Activated CD8-positive, alpha-beta memory T cell treated with anti-CD3 and anti-CD28 coated beads for 36 hours (primary cell): ENCODE measurements at regions not wholly inside any gene's neighbourhood (a gene's known extent, or its start where the extent isn't known, plus 50 kb on each side); places are given as distances from the start of the nearest gene placed in this dataset.

ENCODE experiments used
- CTCF ChIA-PET: fragments of 350-600 bp; sonication (Branson Sonifier 250); formaldehyde crosslinking; loops from one replicate; lab custom pipeline; 2021; ENCODE audit warnings: antibody characterized with exemption; lab: Charles Lee
- POLR2A ChIA-PET: fragments of 350-600 bp; sonication (Branson Sonifier 250); formaldehyde crosslinking; loops from one replicate; lab custom pipeline; 2021; ENCODE audit warnings: antibody characterized with exemption; lab: Charles Lee

DNA sequence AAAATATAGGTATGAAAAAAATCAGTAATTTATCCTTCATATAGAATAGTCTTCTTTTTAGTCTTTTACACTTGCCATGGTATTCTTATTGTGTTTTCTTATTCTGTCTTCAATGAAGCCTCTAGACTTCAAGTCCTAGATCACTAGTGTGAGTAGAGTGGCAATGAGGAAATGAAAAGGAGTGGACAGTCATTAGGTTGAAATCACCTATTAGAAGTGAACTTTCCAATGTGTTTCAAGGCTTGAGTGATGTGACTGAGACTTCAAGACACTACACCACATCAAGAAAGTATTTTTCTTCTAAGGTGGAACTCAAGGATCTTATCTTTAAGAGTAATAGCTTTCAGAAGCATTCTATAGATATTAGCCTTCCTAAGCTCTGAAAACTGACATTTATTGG, 357.8 kb upstream of the MBL2 start:
- CTCF ChIA-PET, result no interaction called here
- POLR2A ChIA-PET, result no interaction called here

DNA sequence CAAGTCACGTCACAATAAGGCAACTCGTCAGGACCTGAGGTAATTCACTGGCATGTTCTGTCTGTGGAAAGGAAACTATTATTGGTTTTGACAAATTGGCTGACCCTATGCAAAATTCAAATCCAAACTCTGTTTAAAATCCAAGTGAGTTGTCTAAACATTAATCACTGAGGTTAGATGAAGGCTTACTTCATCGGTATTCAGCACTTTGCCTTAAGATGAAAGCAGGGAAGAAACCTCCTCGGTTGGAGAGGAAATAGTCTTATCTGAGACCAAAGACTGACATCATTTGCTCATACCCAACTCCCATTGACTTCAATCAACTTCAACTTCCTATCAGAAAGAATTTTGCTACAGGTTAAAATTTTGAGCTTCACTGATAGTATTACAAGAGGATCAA, 355.1 kb upstream of the MBL2 start:
- CTCF ChIA-PET, result no interaction called here
- POLR2A ChIA-PET, result no interaction called here

DNA sequence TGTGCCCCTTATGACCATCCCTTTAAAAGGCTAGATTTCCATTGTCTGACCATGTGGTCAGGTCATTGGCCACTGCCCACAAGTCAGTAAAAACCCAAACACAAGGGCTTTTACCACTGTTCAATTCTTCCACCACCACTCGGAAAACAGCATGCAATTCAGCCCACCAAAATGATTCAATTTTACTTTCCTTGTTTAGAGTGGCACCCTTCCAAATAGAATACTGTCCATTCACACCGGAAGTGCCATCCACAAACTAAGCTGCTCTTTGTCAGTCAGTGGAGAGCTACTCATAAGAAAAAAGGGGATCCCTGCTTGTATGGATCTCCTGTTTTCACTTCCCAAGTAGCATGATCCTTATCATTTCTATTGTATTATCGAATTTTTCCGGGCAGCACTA, 350.7 kb upstream of the MBL2 start:
- POLR2A ChIA-PET, result no interaction called here

DNA sequence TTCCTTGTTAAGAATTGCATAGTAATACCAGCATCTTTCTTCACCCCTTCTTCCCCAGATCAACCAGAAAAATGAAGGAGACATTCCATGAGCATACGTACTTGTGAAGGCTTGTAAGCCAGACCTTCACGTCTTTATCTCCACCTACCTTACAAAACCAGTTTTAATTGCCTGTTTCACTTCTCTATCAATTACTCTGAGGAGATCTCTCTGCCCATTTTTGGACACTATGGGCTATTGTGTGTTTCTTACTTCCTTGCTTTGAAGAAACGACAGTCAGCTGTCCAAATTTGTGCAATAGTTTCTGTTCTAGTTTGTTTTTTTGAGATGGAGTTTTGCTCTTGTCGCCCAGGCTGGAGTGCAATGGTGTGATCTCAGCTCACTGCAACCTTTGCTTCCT, 349.7 kb upstream of the MBL2 start:
- POLR2A ChIA-PET, result no interaction called here
- CTCF ChIA-PET, result no interaction called here

More for the DNA sequence above, 350.7 kb upstream of the MBL2 start:
- CTCF ChIA-PET, result no interaction called here

DNA sequence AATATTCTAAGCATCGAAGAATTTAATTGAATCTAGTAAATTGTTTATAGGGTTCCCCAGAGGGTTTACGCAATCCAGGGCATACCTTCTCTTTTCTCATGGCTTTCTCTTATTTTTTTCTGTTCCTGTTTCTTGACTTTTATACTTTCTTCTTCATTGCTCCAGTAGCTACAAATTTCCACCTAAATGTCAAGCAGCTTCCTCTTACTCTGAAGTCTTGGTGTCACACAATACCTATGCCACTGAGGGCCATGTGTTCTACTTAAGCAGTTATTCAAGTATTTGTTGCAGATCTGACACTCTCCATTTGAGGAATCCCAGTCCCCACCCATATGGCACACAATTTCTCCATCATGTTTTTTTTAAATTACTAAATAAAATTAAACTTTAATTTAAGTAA, 343.1 kb upstream of the MBL2 start:
- CTCF ChIA-PET, result no interaction called here
- POLR2A ChIA-PET, result no interaction called here

DNA sequence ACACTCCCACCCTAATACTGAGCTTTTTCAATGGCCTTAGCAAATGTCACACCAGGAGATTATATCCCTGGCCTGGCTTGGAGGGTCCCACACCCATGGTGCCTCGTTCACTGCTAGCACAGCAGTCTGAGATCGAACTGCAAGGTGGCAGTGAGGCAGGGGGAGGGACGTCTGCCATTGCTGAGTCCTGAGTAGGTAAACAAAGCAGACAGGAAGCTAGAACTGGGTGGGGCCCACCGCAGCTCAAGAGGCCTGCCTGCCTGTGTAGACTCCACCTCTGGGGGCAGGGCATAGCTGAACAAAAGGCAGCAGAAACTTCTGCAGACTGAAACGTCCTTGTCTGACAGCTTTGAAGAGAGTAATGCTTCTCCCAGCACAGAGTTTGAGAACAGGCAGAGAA, 338.9 kb upstream of the MBL2 start:
- POLR2A ChIA-PET, result no interaction called here
- CTCF ChIA-PET, result no interaction called here

DNA sequence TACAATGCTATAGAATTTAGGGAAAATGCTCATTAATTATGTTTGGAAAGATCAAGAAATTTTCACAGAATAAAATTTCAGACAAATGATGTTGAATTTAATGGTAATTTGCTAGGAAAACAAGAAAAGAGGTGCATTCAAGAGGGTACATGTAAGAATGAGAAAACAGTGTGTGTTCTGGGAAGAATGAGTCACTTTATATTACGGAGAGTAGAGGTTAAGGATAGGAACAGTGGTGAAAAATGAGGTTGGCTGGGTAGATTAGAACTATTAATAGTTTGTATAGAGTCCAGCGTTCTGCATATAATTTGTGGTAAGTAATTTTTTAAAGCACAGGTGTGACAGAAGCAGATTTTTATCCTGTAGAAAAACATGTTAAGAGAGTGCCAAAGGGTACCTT, 336.7 kb upstream of the MBL2 start:
- ChIA-PET POLR2A (no interaction called here), CTCF (no interaction called here)

DNA sequence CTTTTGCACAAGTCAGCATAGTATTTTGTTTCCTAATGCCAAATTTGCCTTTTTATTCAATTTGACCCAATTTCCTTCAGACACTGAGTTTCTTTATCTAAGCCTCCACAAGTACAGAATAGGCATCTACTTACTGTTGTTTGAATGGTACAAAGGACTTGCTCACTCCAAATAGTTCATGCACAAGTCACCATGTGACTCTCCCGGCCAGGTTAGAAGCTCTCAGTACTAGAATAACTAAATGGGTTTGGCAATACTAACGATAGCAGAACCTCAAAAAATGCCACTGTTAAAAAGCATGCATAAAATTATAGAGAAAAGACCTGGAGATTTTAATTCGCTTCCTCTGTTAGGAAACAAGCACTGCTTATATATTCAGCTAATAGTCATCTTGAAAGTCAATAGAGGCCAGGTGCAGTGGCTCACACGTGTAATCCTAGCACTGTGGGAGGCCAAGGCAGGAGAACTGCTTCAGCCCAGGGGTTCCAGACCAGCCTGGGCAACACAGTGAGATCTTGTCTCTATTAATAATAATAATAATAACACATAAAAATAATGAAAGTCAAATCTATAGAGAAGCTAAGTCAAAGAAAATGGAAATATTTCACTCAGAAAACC, 335.8 kb upstream of the MBL2 start:
- CTCF ChIA-PET, result no interaction called here
- POLR2A ChIA-PET, result no interaction called here

DNA sequence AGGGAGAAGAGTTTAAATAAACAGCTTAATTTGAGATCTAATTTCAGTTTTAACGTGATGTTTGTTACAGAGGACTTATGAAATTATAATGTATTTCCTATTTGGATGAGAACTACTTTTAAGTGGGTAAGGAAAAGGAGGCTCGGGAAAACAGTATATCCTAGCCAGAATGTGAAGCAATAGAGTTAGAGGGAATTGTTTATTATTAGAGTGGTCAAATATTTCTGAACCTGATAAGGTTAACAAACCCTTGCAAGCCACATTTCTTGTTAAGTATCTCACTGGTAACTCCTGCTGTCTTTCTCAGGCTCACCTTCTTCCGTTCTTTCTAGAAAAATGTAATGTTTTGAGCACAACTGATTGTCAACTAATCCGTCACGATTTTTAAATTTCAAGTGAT, 335.1 kb upstream of the MBL2 start:
- ChIA-PET CTCF (no interaction called here), POLR2A (no interaction called here)

DNA sequence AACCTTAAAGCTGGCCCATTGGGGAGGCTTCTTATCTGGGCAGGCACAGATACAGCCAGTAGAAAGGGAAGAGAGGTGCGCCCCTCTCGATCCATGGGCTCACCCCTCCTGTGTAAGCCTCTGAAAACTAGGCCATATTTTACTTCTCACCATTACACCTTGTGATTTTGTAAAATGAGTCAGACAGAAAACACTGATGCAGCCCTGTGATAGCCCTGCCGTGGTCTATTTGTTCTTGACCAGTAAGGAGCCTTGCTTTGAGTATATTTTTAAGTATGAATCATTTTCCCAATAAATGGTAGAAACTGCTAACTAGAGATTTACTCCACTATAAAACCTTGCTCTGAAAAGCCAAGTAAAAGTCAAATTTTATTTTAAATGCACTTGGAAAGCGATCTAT, 329.8 kb upstream of the MBL2 start:
- CTCF ChIA-PET, result no interaction called here

DNA sequence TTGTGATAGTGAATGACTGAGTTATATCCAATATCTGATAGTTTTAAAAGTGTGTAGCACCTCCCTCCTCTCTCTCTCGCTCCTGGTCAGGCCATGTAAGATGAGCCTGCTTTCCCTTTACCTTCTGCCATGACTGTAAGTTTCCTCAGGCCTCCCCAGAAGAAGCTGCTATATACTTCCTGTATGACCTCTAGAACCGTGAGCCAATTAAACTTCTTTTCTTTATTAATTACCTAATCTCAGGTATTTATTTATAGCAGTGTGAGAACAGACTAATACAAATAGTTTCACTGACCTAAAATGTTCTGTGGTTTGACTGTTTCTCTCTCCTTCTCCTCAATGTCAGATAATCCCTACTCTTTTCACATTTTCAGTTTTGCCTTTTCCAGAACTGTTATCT, 321.3 kb upstream of the MBL2 start:
- ChIA-PET CTCF (no interaction called here), POLR2A (no interaction called here)

More for the DNA sequence above, 329.8 kb upstream of the MBL2 start:
- POLR2A ChIA-PET, result no interaction called here

DNA sequence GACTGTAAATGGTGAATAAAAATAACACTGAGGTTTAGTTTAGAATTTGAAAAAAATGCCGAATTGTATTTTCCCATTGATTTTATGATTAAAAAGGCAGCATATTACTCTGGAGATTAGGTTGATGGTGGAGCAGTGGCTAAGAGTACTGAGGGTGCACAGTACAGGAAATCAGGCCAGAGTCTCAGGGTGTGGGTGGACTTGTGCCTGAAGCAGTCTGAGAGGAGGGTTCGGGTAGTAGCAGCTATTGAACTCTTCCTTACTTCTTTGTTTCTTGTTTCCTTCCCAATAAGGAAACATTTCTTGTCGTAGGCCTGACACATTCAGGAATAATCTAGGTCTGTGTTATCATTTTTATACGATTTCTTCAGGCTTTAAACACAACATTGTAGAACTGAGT, 319.0 kb upstream of the MBL2 start:
- ChIA-PET CTCF (no interaction called here), POLR2A (no interaction called here)

DNA sequence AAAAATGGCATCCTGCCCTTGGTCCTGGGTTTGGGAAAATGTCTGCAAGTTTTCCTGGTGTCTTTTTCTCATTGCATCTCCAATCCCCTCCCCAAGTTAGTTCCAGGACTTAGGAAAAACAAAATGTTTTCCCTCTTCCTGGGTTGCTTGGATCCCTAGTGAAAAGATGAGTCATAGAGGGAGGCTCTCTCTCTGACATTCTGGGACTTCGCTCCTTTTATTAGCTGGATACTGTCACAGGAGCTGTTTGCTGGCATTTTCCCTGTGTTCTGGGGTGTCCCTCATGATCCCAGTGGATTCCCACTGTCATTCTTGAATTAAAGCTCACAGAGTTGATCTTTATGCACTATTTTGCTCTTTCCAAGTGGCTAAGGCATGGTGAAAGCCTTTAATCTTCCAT, 316.4 kb upstream of the MBL2 start:
- CTCF ChIA-PET, result no interaction called here
- POLR2A ChIA-PET, result no interaction called here

DNA sequence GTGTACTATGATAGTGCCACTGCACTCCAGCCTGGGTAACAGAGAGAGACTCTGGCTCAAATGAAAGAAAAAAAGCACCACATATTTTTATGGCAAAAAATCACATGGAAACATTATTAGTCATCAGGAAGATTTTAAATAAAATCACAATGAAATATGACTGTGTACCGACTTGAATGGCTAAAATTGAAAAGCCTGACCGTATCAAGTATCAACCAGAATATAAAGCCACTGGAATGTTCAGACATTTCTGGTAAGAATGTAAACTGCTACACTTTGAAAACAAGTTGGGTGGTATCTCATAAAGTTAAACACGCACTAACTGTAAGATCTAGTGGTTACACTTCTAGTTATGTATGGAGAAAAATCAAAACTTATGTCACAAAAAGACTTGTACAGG, 306.7 kb upstream of the MBL2 start:
- ChIA-PET CTCF (no interaction called here), POLR2A (no interaction called here)

DNA sequence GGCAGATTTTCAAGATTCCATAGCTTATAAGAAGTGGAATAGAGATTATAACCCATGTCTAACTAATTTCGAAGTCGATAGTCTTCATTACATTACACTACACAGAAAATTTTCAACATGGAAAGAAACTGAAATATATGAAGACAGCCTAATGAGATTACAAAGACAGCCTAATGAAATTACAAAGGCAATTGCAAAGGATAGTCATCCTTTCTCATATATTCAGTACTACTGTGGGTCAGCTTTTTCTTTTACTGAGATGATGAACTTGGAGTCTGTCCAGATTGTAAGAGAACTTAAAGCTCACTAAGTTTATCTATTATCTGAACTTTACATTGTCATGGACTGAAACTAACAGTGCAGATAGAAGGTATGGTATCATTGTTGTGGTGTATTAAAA, 304.4 kb upstream of the MBL2 start:
- ChIA-PET CTCF (no interaction called here), POLR2A (no interaction called here)

DNA sequence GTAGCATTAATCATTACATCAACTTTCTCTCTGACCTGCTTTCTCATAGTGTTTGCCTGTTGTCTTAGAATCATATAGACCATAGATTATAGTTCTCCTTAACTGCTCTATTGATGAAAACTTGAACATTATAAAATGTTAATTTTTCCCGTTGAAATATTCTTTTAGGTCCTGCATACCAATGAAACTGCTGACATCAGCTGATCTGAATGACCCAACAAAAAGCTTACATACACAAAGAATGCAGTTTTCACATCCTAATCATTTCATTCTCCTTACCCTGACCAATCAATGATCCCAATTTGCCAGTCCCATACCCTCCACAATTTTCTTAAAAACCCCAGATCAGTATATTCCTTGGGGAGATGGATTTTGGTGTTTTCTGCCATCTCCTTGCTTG, 302.9 kb upstream of the MBL2 start:
- POLR2A ChIA-PET, result no interaction called here

DNA sequence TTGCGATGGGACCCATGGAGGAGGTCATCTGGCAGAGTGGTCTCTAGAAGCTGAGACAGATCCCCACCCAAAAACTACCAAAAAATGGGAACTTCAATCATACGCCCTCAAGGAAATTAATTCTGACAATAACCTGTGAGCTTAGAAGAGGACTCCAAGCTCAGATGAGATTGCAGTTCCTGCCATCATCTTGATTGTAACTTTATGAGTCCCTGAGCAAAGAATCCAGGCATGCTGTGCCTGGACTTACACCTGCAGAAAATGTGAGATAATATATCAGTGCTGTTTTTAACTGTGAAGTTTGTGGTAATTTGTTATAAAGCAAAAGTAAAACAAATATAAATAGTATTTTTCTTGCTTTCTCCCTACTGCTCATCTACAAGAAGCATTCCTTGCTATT, 299.6 kb upstream of the MBL2 start:
- POLR2A ChIA-PET, result no interaction called here
- CTCF ChIA-PET, result no interaction called here

More for the DNA sequence above, 302.9 kb upstream of the MBL2 start:
- CTCF ChIA-PET, result no interaction called here

DNA sequence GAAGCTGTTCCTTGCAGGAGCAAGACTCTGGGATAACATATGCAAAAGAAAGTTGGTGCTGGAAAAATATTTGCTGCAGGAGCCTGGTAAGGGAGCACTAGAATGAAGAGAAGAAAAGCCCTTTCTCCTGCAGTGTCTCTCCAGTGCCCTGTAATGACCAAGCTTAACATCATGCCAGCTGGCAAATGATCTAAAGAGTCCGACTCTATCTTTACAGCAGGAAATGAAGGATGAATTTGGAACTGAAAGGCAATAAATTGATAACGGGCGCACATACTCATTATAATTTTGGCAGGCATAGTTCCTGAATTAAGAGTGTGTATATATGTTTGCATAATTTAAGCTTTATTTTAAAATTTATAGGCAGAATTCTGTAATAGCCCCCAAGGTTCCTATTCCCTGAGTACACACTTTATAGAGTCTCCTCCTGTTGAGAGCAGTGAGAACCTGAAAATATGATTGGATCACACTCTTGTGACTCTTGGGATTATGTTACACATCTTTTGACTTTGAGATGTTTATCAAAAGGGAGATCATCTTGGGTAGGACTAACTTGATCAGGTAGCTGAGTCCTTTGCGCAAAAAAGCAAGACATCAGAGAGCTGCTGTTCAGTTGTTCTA, 299.0 kb upstream of the MBL2 start:
- POLR2A ChIA-PET, result no interaction called here
- CTCF ChIA-PET, result no interaction called here

DNA sequence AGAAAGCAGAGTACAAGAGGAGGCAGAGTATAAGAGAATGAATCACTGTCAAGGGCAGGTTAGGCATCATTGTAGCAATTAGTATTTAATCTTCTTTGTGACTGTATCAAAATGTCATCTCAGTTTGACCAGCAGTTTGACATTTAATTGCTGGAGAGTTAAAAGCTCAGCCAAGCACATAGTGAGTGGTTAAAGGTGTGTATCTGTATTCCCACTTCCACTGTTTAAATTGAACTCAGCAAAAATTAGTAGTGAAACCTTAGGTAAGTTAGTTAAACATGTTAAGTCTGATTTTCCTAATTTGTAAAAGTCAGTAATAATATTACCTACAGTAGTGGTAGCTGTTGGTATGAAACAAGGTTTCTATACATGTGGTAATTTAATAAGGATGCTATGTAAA, 296.4 kb upstream of the MBL2 start:
- ChIA-PET CTCF (no interaction called here), POLR2A (no interaction called here)

DNA sequence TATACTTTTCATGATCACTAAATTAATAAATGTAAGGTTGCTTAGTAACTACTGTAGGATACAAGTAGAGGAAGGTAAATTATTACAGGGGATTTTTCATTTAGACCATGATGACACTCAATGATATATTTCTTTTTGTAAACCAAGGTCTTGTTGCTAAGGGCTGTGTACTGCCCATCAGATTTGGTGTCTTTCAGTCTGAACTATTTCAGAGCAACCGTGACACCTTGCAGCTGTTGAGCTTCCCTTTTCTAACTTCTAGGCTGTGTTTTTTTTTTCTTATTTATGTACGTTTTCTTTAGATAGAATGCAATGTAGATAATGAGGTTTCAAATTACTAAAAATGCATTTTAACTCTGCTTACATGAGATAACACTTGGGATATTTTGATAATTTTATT, 292.0 kb upstream of the MBL2 start:
- ChIA-PET POLR2A (no interaction called here), CTCF (no interaction called here)

DNA sequence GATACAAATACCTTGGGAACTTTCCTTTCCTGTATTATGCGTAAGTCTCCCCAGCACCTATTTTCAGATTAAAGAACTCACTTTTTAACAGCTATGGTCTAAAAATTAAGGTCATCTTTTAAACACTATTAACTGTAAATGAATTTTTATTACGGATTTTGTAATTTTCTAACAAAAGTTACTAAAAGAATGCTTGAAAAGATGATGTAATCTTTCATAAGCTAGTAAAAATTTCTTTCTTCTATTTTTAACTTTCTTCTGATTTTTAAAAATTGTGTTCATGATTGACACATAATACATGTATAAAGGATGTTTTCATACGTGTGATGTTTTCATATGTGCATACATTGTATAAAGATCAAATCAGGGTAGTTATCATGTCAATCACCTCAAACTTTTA, 291.2 kb upstream of the MBL2 start:
- ChIA-PET CTCF (no interaction called here), POLR2A (no interaction called here)
